WERI-Rb-1 (cell line): ENCODE measurements at regions not wholly inside any gene's neighbourhood (a gene's known extent, or its start where the extent isn't known, plus 50 kb on each side); places are given as distances from the start of the nearest gene placed in this dataset.

Experiments
- DNase-seq: peaks from one replicate; pipeline ENCODE4 v3.0.0-alpha.2; 2020
- H3K27ac ChIP-seq: fragments of 250-450 bp; sonication (Bioruptor Pico); 2 replicates; pipeline ENCODE4 v1.5.1; 2020; ENCODE audit warnings: mild to moderate bottlenecking, moderate library complexity
- H3K27me3 ChIP-seq: fragments of 250-450 bp; sonication (Bioruptor Pico); 2 replicates; pipeline ENCODE4 v1.5.1; 2021; ENCODE audit warnings: mild to moderate bottlenecking, low read depth, moderate library complexity; ENCODE audit not compliant: insufficient read depth, severe bottlenecking
- H3K36me3 ChIP-seq: fragments of 250-450 bp; sonication (Bioruptor Pico); 2 replicates; pipeline ENCODE4 v1.5.1; 2020; ENCODE audit warnings: mild to moderate bottlenecking, moderate library complexity
- H3K4me3 ChIP-seq: 2 replicates; pipeline ENCODE4 v1.5.1; 2011; ENCODE audit warnings: low read depth, mild to moderate bottlenecking, control low read depth, low read length
- H3K9me3 ChIP-seq: fragments of 250-450 bp; sonication (Bioruptor Pico); 2 replicates; pipeline ENCODE4 v1.5.1; 2021; ENCODE audit warnings: mild to moderate bottlenecking, moderate library complexity; ENCODE audit not compliant: severe bottlenecking
- CTCF ChIP-seq: IDR thresholded peaks from 2 replicates; pipeline ENCODE4 v1.5.1; 2011; ENCODE audit warnings: low read depth, mild to moderate bottlenecking, control low read depth, inconsistent platforms, low read length

GRCh38 chr2:196249860-196250259 lies 78.5 kb upstream of the STK17B start:
- no peaks in the 10 kb centered on the region for H3K27me3 ChIP-seq
- H3K36me3 ChIP-seq, result no peaks in the 10 kb centered on the region
- DNase-seq, result no peak
- no peaks in the 10 kb centered on the region for H3K9me3 ChIP-seq
- TF ChIP-seq CTCF, result no peak
- no peak overlapping the region for H3K4me3 ChIP-seq
- H3K27ac ChIP-seq, result no peak overlapping the region

- Histone ChIP-seq H3K4me3 (no peak overlapping the region), H3K36me3 (no peaks in the 10 kb centered on the region), H3K27ac (no peak overlapping the region), H3K27me3 (no peaks in the 10 kb centered on the region), H3K9me3 (no peaks in the 10 kb centered on the region)
- no peak for TF ChIP-seq CTCF
- DNase-seq, result no peak
Observed at GRCh38 chr2:196251132-196251531, 79.8 kb upstream of the STK17B start.

- no peaks in the 10 kb centered on the region for H3K36me3 ChIP-seq
- H3K27me3 ChIP-seq, result no peaks in the 10 kb centered on the region
- H3K9me3 ChIP-seq, result no peaks in the 10 kb centered on the region
- no peak for DNase-seq
- H3K27ac ChIP-seq, result no peak overlapping the region
- no peak for TF ChIP-seq CTCF
- H3K4me3 ChIP-seq, result no peak overlapping the region
Observed at GRCh38 chr2:196252408-196253115, 81.2 kb upstream of the STK17B start.

GRCh38 chr2:196253116-196253480 lies 81.7 kb upstream of the STK17B start:
- Histone ChIP-seq H3K27me3 (no peaks in the 10 kb centered on the region), H3K36me3 (no peaks in the 10 kb centered on the region), H3K9me3 (no peaks in the 10 kb centered on the region), H3K27ac (no peak overlapping the region), H3K4me3 (no peak overlapping the region)
- no peak for DNase-seq
- TF ChIP-seq CTCF, result no peak

- Histone ChIP-seq H3K4me3 (no peak overlapping the region), H3K27ac (no peak overlapping the region), H3K36me3 (no peaks in the 10 kb centered on the region), H3K9me3 (no peaks in the 10 kb centered on the region), H3K27me3 (no peaks in the 10 kb centered on the region)
- no peak for TF ChIP-seq CTCF
- DNase-seq, result no peak
Observed at GRCh38 chr2:196256585-196256984, 85.2 kb upstream of the STK17B start.

GRCh38 chr2:196257086-196257485 lies 85.7 kb upstream of the STK17B start:
- Histone ChIP-seq H3K27ac (no peak overlapping the region), H3K27me3 (no peaks in the 10 kb centered on the region), H3K36me3 (no peaks in the 10 kb centered on the region), H3K9me3 (no peaks in the 10 kb centered on the region), H3K4me3 (no peak overlapping the region)
- TF ChIP-seq CTCF, result no peak
- no peak for DNase-seq
